OCI-LY7 (cell line): ENCODE measurements at regions not wholly inside any gene's neighbourhood (a gene's known extent, or its start where the extent isn't known, plus 50 kb on each side); places are given as distances from the start of the nearest gene placed in this dataset.

Experiments used
- BruUV-seq: library from RNA; stranded (reverse); fragments of 400-500 nt; replicated peaks from 2 replicates; lab custom pipeline; 2021; lab: Mats Ljungman, UMichigan
- CTCF ChIA-PET: fragments of 300-600 bp; sonication (Branson Sonifier 250); formaldehyde crosslinking; loops from one replicate; lab custom pipeline; 2022; ENCODE audit warnings: antibody characterized with exemption; ENCODE audit not compliant: unreplicated experiment; lab: Charles Lee
- POLR2A ChIA-PET: fragments of 300-600 bp; sonication (Branson Sonifier 250); formaldehyde crosslinking; loops from one replicate; lab custom pipeline; 2022; ENCODE audit warnings: antibody characterized with exemption; lab: Charles Lee
- DNase-seq: peaks from one replicate; pipeline ENCODE4 v3.0.0-alpha.2; 2015; ENCODE audit warnings: low spot score
- H2AFZ ChIP-seq: fragments of 200-600 bp; sonication (generic), shearing (Covaris generic); 2 replicates; pipeline ENCODE4 v1.6.1; 2014; ENCODE audit warnings: mild to moderate bottlenecking, antibody characterized with exemption, low read length, moderate library complexity
- H3K27ac ChIP-seq: fragments of 200-600 bp; sonication (generic); 2 replicates; pipeline ENCODE4 v1.5.1; 2014; ENCODE audit warnings: mixed run types, low read depth, mild to moderate bottlenecking, moderate library complexity, low read length, inconsistent platforms; ENCODE audit not compliant: poor library complexity, severe bottlenecking
- H3K36me3 ChIP-seq: fragments of 200-600 bp; sonication (generic); 2 replicates; pipeline ENCODE4 v1.6.1; 2014; ENCODE audit warnings: mild to moderate bottlenecking, antibody characterized with exemption, low read length, moderate library complexity, mixed read lengths; ENCODE audit not compliant: insufficient read depth
- H3K4me1 ChIP-seq: fragments of 200-600 bp; sonication (generic); 2 replicates; pipeline ENCODE4 v1.5.1; 2014; ENCODE audit warnings: mild to moderate bottlenecking, low read length; ENCODE audit not compliant: insufficient read depth, poor library complexity, severe bottlenecking
- H3K4me2 ChIP-seq: fragments of 200-600 bp; sonication (generic); 2 replicates; pipeline ENCODE4 v1.6.1; 2014; ENCODE audit warnings: mild to moderate bottlenecking, low read length
- H3K4me3 ChIP-seq: fragments of 200-600 bp; sonication (generic); 2 replicates; pipeline ENCODE4 v1.5.1; 2014; ENCODE audit warnings: mild to moderate bottlenecking, low read depth, low read length; ENCODE audit not compliant: poor library complexity, severe bottlenecking
- H3K79me2 ChIP-seq: fragments of 200-600 bp; sonication (generic); 2 replicates; pipeline ENCODE4 v1.6.1; 2016; ENCODE audit warnings: low read depth, mild to moderate bottlenecking, low read length, moderate library complexity, mixed read lengths; ENCODE audit not compliant: insufficient read depth
- H3K9me2 ChIP-seq: fragments of 200-600 bp; sonication (generic); 2 replicates; pipeline ENCODE4 v1.6.1; 2016; ENCODE audit warnings: mild to moderate bottlenecking, low read length, mixed read lengths; ENCODE audit not compliant: insufficient read depth
- H3K9me3 ChIP-seq: fragments of 200-600 bp; sonication (generic); 2 replicates; pipeline ENCODE4 v1.6.1; 2014; ENCODE audit warnings: mild to moderate bottlenecking, mixed run types, low read length, mixed read lengths
- H4K20me1 ChIP-seq: fragments of 200-600 bp; sonication (generic); 2 replicates; pipeline ENCODE4 v1.6.1; 2014; ENCODE audit warnings: mild to moderate bottlenecking, antibody characterized with exemption, low read length, moderate library complexity, mixed read lengths; ENCODE audit not compliant: insufficient read depth
- CTCF ChIP-seq: fragments of 200-600 bp; sonication (generic); conservative IDR thresholded peaks from 2 replicates; pipeline ENCODE4 v1.5.1; 2014; ENCODE audit warnings: mild to moderate bottlenecking, antibody characterized with exemption, low read length, moderate library complexity, mixed read lengths
- EZH2phosphoT487 ChIP-seq: fragments of 200-600 bp; sonication (generic); IDR thresholded peaks from 2 replicates; pipeline ENCODE4 v1.6.1; 2018; ENCODE audit warnings: low read depth, borderline replicate concordance, mild to moderate bottlenecking, mixed run types, antibody characterized with exemption, low read length, moderate library complexity, mixed read lengths
- intact Hi-C: fragments of 100-400 bp; cut with micrococcal nuclease; formaldehyde crosslinking; loops from one replicate; pipeline ENCODE4 v1.10.0; 2022; ENCODE audit not compliant: unreplicated experiment

GRCh38 chr10:52677086-52677485, 95.5 kb downstream of the MBL2 start:
- intact Hi-C loops: no loop called here
- Histone ChIP-seq H3K36me3 (no peaks in the 10 kb centered on the region), H4K20me1 (no peaks in the 10 kb centered on the region), H3K9me2 (no peaks in the 10 kb centered on the region), H3K4me2 (no peak overlapping the region), H3K27ac (no peak overlapping the region), H3K79me2 (no peaks in the 10 kb centered on the region), H3K9me3 (no peaks in the 10 kb centered on the region), H3K4me1 (no peaks in the 10 kb centered on the region), H3K4me3 (no peak overlapping the region), H2AFZ (no peak overlapping the region)
- no peak for TF ChIP-seq EZH2phosphoT487
- TF ChIP-seq CTCF: no peak
- ChIA-PET POLR2A (interaction anchor here (0.6 to 0.7 kb wide), 4 partner anchors 30 to 1707 kb away, joined by 3 to 4 read pairs (median 4); no protein-coding TSS in a partner anchor), CTCF (no interaction called here)
- DNase-seq: no peak
- no TSS peak for BruUV-seq

GRCh38 chr10:52678611-52679010, 94.0 kb downstream of the MBL2 start:
- H3K79me2 ChIP-seq: no peaks in the 10 kb centered on the region
- CTCF ChIA-PET: no interaction called here

More at GRCh38 chr10:52678611-52679010, 94.0 kb downstream of the MBL2 start:
- Histone ChIP-seq H3K9me3 (no peaks in the 10 kb centered on the region), H3K4me2 (no peak overlapping the region), H3K4me1 (no peaks in the 10 kb centered on the region), H3K9me2 (no peaks in the 10 kb centered on the region), H3K36me3 (no peaks in the 10 kb centered on the region), H3K27ac (no peak overlapping the region), H2AFZ (no peak overlapping the region), H3K4me3 (no peak overlapping the region), H4K20me1 (no peaks in the 10 kb centered on the region)
- BruUV-seq: no TSS peak
- TF ChIP-seq EZH2phosphoT487 (no peak), CTCF (no peak)
- intact Hi-C loops: no loop called here
- no peak for DNase-seq
- POLR2A ChIA-PET: no interaction called here
